ENCODE measurements at regions not wholly inside any gene's neighbourhood (a gene's known extent, or its start where the extent isn't known, plus 50 kb on each side); places are given as distances from the start of the nearest gene placed in this dataset.
"Not testable (repeated sequence)": the region's sequence is repeated elsewhere in the genome, so short reads cannot be mapped to it uniquely, and the experiment has no call there.

DNA sequence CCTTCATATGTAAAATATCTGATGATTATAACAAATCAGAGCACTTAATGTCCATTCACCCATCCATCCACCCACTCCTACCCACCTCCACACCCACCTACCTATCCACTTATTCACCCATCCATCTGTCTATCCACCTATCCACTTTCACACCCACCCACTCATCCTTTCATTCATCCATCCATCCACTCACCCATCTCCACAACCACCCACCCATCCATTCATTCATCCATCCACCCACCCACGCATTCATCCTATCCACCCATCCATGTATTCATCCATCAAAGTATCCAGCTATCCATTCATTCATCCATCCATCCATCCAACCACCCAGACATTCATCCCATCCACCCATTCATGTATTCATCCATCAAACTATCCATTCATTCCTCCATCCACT lies 466.1 kb downstream of the AJAP1 start:
- H3K9me3 ChIP-seq (ENCODE audit: control insufficient read depth, insufficient read depth, low read depth, low read length): no peaks in the 10 kb centered on the region
- no peaks in the 10 kb centered on the region for H3K27me3 ChIP-seq (ENCODE audit: control insufficient read depth, insufficient read depth, low read length)
- H3K4me2 ChIP-seq (ENCODE audit: extremely low read depth, insufficient read depth, low read length): no peak overlapping the region
- no peak for DNase-seq (ENCODE audit: low read depth in 2 of 2)
- no peaks in the 10 kb centered on the region for H3K79me2 ChIP-seq (ENCODE audit: control insufficient read depth, insufficient read depth, low read length)
- H3K4me1 ChIP-seq (ENCODE audit: control insufficient read depth, extremely low read depth, insufficient read depth, low read length): no peaks in the 10 kb centered on the region
- no peak overlapping the region for H3K27ac ChIP-seq (ENCODE audit: insufficient read depth, low read length)
- no peak overlapping the region for H3K4me3 ChIP-seq (replicated peaks in 1 of 4; ENCODE audit: control extremely low read depth in 1 of 4, insufficient read depth in 1 of 4, low read depth in 3 of 4, low read length in 4 of 4)
- H3K36me3 ChIP-seq (ENCODE audit: control insufficient read depth, insufficient read depth, low read length): no peaks in the 10 kb centered on the region
- H4K20me1 ChIP-seq (ENCODE audit: control insufficient read depth, extremely low read depth, insufficient read depth, low read length): no peaks in the 10 kb centered on the region
- TF ChIP-seq, protein P1, sequence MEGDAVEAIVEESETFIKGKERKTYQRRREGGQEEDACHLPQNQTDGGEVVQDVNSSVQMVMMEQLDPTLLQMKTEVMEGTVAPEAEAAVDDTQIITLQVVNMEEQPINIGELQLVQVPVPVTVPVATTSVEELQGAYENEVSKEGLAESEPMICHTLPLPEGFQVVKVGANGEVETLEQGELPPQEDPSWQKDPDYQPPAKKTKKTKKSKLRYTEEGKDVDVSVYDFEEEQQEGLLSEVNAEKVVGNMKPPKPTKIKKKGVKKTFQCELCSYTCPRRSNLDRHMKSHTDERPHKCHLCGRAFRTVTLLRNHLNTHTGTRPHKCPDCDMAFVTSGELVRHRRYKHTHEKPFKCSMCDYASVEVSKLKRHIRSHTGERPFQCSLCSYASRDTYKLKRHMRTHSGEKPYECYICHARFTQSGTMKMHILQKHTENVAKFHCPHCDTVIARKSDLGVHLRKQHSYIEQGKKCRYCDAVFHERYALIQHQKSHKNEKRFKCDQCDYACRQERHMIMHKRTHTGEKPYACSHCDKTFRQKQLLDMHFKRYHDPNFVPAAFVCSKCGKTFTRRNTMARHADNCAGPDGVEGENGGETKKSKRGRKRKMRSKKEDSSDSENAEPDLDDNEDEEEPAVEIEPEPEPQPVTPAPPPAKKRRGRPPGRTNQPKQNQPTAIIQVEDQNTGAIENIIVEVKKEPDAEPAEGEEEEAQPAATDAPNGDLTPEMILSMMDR (conservative IDR thresholded peaks at IDR 0.05 in 1 of 2, IDR thresholded peaks at IDR 0.05 in 1 of 2; ENCODE audit: low read depth in 1 of 2, low read length in 2 of 2): no peak
- no peak for TF ChIP-seq EZH2 (IDR thresholded peaks at IDR 0.05; ENCODE audit: low read length, missing control alignments)
- H3K9ac ChIP-seq (ENCODE audit: insufficient read depth, low read length): no peak overlapping the region
- no peak overlapping the region for H2AFZ ChIP-seq (ENCODE audit: low read length)

DNA sequence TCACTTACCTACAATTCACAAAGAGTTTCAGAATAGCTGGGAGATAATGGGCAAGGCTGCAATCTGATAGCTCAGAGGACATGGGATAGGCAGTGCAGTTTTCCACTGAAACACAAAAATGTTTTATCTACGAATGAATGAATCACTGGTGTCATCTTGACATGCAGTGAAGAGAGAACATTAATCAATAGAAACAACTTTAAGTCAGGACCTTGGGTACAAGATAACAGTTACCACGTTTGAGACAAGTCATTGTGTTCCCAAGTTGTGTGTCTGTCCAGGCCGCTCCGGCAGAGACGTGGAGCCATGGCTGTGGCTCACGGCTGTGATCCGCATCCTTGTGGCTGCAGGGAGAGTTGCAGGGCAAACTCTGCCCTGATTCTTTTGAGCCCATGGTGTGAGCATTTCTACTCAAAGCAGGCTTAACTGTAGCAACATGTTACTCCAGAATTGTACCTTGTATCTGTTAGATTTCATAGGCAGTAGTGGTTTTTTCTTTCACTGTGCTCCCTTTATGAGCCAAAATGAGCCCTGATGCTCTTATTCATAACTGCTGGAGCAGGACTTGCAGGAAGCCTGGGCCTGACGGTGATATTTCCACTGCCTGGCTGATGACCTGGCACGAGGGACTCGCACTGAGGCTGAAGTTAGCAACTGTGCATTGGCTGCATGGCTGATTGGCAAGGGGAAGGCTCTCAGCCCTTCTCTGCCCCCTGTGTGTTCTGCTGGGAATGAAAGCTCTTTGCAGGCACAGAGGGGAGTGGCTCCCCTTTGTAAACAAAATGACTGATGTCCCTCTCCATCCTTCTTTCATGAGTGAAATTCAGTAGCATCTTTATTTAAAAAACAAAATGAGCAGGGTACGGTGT lies 465.2 kb downstream of the AJAP1 start:
- H3K9ac ChIP-seq (ENCODE audit: insufficient read depth, low read length): no peak overlapping the region
- H3K4me3 ChIP-seq (replicated peaks in 1 of 4; ENCODE audit: control extremely low read depth in 1 of 4, insufficient read depth in 1 of 4, low read depth in 3 of 4, low read length in 4 of 4): no peak overlapping the region
- DNase-seq (ENCODE audit: low read depth in 2 of 2): no peak
- H3K27ac ChIP-seq (ENCODE audit: insufficient read depth, low read length): no peak overlapping the region
- H3K9me3 ChIP-seq (ENCODE audit: control insufficient read depth, insufficient read depth, low read depth, low read length): no peaks in the 10 kb centered on the region
- H3K27me3 ChIP-seq (ENCODE audit: control insufficient read depth, insufficient read depth, low read length): no peaks in the 10 kb centered on the region
- TF ChIP-seq, protein P1 (conservative IDR thresholded peaks at IDR 0.05 in 1 of 2, IDR thresholded peaks at IDR 0.05 in 1 of 2; ENCODE audit: low read depth in 1 of 2, low read length in 2 of 2): no peak
- TF ChIP-seq EZH2 (IDR thresholded peaks at IDR 0.05; ENCODE audit: low read length, missing control alignments): no peak
- no peaks in the 10 kb centered on the region for H4K20me1 ChIP-seq (ENCODE audit: control insufficient read depth, extremely low read depth, insufficient read depth, low read length)
- H2AFZ ChIP-seq (ENCODE audit: low read length): no peak overlapping the region
- no peaks in the 10 kb centered on the region for H3K4me1 ChIP-seq (ENCODE audit: control insufficient read depth, extremely low read depth, insufficient read depth, low read length)
- H3K36me3 ChIP-seq (ENCODE audit: control insufficient read depth, insufficient read depth, low read length): no peaks in the 10 kb centered on the region
- no peak overlapping the region for H3K4me2 ChIP-seq (ENCODE audit: extremely low read depth, insufficient read depth, low read length)
- no peaks in the 10 kb centered on the region for H3K79me2 ChIP-seq (ENCODE audit: control insufficient read depth, insufficient read depth, low read length)

GRCh38 chr1:5118771-5119170 lies 464.4 kb downstream of the AJAP1 start:
- H3K36me3 ChIP-seq (ENCODE audit: control insufficient read depth, insufficient read depth, low read length); H4K20me1 ChIP-seq (ENCODE audit: control insufficient read depth, extremely low read depth, insufficient read depth, low read length); H3K27ac ChIP-seq (ENCODE audit: insufficient read depth, low read length); DNase-seq (ENCODE audit: low read depth in 2 of 2); H3K4me3 ChIP-seq (replicated peaks in 1 of 4; ENCODE audit: control extremely low read depth in 1 of 4, insufficient read depth in 1 of 4, low read depth in 3 of 4, low read length in 4 of 4); H3K9ac ChIP-seq (ENCODE audit: insufficient read depth, low read length); H3K4me1 ChIP-seq (ENCODE audit: control insufficient read depth, extremely low read depth, insufficient read depth, low read length); H2AFZ ChIP-seq (ENCODE audit: low read length); H3K79me2 ChIP-seq (ENCODE audit: control insufficient read depth, insufficient read depth, low read length); H3K4me2 ChIP-seq (ENCODE audit: extremely low read depth, insufficient read depth, low read length); H3K9me3 ChIP-seq (ENCODE audit: control insufficient read depth, insufficient read depth, low read depth, low read length); H3K27me3 ChIP-seq (ENCODE audit: control insufficient read depth, insufficient read depth, low read length): not testable (repeated sequence)

DNA sequence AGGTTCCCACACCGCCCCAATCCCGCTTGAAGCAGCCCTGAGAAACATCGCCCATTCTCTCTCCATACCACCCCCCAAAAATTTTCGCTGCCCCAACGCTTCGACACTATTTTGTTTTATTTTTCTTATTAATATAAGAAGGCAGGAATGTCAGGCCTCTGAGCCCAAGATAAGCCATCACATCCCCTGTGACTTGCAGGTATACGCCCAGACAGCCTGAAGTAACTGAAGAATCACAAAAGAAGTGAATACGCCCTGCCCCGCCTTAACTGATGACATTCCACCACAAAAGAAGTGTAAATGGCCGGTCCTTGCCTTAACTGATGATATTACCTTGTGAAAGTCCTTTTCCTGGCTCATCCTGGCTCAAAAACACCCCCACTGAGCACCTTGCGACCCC lies 463.9 kb downstream of the AJAP1 start:
- not testable (repeated sequence) for H3K4me3 ChIP-seq (replicated peaks in 1 of 4; ENCODE audit: control extremely low read depth in 1 of 4, insufficient read depth in 1 of 4, low read depth in 3 of 4, low read length in 4 of 4); H3K36me3 ChIP-seq (ENCODE audit: control insufficient read depth, insufficient read depth, low read length); H3K79me2 ChIP-seq (ENCODE audit: control insufficient read depth, insufficient read depth, low read length); H4K20me1 ChIP-seq (ENCODE audit: control insufficient read depth, extremely low read depth, insufficient read depth, low read length); DNase-seq (ENCODE audit: low read depth in 2 of 2); H3K9ac ChIP-seq (ENCODE audit: insufficient read depth, low read length); H3K4me2 ChIP-seq (ENCODE audit: extremely low read depth, insufficient read depth, low read length); H2AFZ ChIP-seq (ENCODE audit: low read length); H3K27me3 ChIP-seq (ENCODE audit: control insufficient read depth, insufficient read depth, low read length); H3K4me1 ChIP-seq (ENCODE audit: control insufficient read depth, extremely low read depth, insufficient read depth, low read length); H3K9me3 ChIP-seq (ENCODE audit: control insufficient read depth, insufficient read depth, low read depth, low read length); H3K27ac ChIP-seq (ENCODE audit: insufficient read depth, low read length)

All from fibroblast of lung (primary cell).